SK-N-SH treated with all-trans-retinoic acid at 6 μM for 48 hours (cell line): ENCODE measurements at regions not wholly inside any gene's neighbourhood (a gene's known extent, or its start where the extent isn't known, plus 50 kb on each side); places are given as distances from the start of the nearest gene placed in this dataset.

Experiments
- ATAC-seq: fragments of 200-7000 bp; cut with Tn5 transposase; 3 replicates; pipeline ENCODE4 v1.9.1; 2020; ENCODE audit warnings: mild to moderate bottlenecking, moderate library complexity
- ARNTL ChIP-seq: fragments of 450-650 bp; formaldehyde crosslinking; IDR thresholded peaks from 2 replicates; pipeline ENCODE4 v1.5.0; 2020; ENCODE audit warnings: low read depth, mild to moderate bottlenecking, moderate library complexity, borderline replicate concordance
- BACH2 ChIP-seq: fragments of 250-450 bp; sonication (Bioruptor Pico); IDR thresholded peaks from 2 replicates; pipeline ENCODE4 v1.9.0; 2021; ENCODE audit warnings: mild to moderate bottlenecking, borderline replicate concordance
- CSDC2 ChIP-seq: fragments of 250-450 bp; sonication (Bioruptor Pico); IDR thresholded peaks from 2 replicates; pipeline ENCODE4 v1.5.0; 2020; ENCODE audit warnings: mild to moderate bottlenecking, moderate library complexity
- CSRNP3 ChIP-seq: fragments of 250-450 bp; sonication (Bioruptor Pico); IDR thresholded peaks from 2 replicates; pipeline ENCODE4 v1.5.1; 2021; ENCODE audit warnings: mild to moderate bottlenecking, moderate library complexity
- ESRRG ChIP-seq: fragments of 250-450 bp; sonication (Bioruptor Pico); IDR thresholded peaks from 2 replicates; pipeline ENCODE4 v1.6.1; 2021; ENCODE audit warnings: mild to moderate bottlenecking
- GLIS3 ChIP-seq: fragments of 250-450 bp; sonication (Bioruptor Pico); IDR thresholded peaks from 2 replicates; pipeline ENCODE4 v1.5.0; 2020; ENCODE audit warnings: mild to moderate bottlenecking, moderate library complexity
- ISL1 ChIP-seq: fragments of 250-450 bp; sonication (Bioruptor Pico); IDR thresholded peaks from 2 replicates; pipeline ENCODE4 v2.1.2; 2022; ENCODE audit warnings: mild to moderate bottlenecking, moderate library complexity
- PPARA ChIP-seq: fragments of 250-450 bp; sonication (Bioruptor Pico); IDR thresholded peaks from 2 replicates; pipeline ENCODE4 v1.5.0; 2020; ENCODE audit warnings: mild to moderate bottlenecking, borderline replicate concordance
- RARB ChIP-seq: fragments of 250-450 bp; sonication (Bioruptor Pico); IDR thresholded peaks from 2 replicates; pipeline ENCODE4 v1.8.0; 2021; ENCODE audit warnings: mild to moderate bottlenecking, moderate library complexity
- SNAI2 ChIP-seq: fragments of 250-450 bp; sonication (Bioruptor Pico); IDR thresholded peaks from 2 replicates; pipeline ENCODE4 v1.5.0; 2020; ENCODE audit warnings: mild to moderate bottlenecking, moderate library complexity
- TCF4 ChIP-seq: fragments of 250-450 bp; sonication (Bioruptor Pico); IDR thresholded peaks from 2 replicates; pipeline ENCODE4 v1.8.0; 2021; ENCODE audit warnings: mild to moderate bottlenecking, moderate library complexity, borderline replicate concordance
- TOX ChIP-seq: fragments of 250-450 bp; sonication (Bioruptor Pico); IDR thresholded peaks from 2 replicates; pipeline ENCODE4 v1.8.0; 2021; ENCODE audit warnings: mild to moderate bottlenecking, moderate library complexity, borderline replicate concordance
- TSHZ2 ChIP-seq: fragments of 250-450 bp; sonication (Bioruptor Pico); IDR thresholded peaks from 2 replicates; pipeline ENCODE4 v1.5.0; 2020; ENCODE audit warnings: mild to moderate bottlenecking, moderate library complexity
- ZC3H10 ChIP-seq: fragments of 250-450 bp; sonication (Bioruptor Pico); IDR thresholded peaks from 2 replicates; pipeline ENCODE4 v1.5.1; 2021; ENCODE audit warnings: mild to moderate bottlenecking, moderate library complexity
- ZNF565 ChIP-seq: fragments of 450-650 bp; formaldehyde crosslinking; conservative IDR thresholded peaks from 2 replicates; pipeline ENCODE4 v1.5.0; 2020; ENCODE audit warnings: low read depth, mild to moderate bottlenecking, moderate library complexity
- ZNF70 ChIP-seq: fragments of 450-650 bp; formaldehyde crosslinking; IDR thresholded peaks from 2 replicates; pipeline ENCODE4 v1.5.0; 2020; ENCODE audit warnings: mild to moderate bottlenecking, moderate library complexity
- ZNF8 ChIP-seq: fragments of 450-650 bp; formaldehyde crosslinking; IDR thresholded peaks from 2 replicates; pipeline ENCODE4 v1.5.0; 2020; ENCODE audit warnings: mild to moderate bottlenecking, moderate library complexity
- TF ChIP-seq, protein P1 (sequence below): fragments of 250-450 bp; sonication (Bioruptor Pico); IDR thresholded peaks from 2 replicates; pipeline ENCODE4 v1.8.0; 2020; ENCODE audit warnings: mild to moderate bottlenecking, moderate library complexity, borderline replicate concordance
- TF ChIP-seq, protein P2 (sequence below): fragments of 250-450 bp; sonication (Bioruptor Pico); IDR thresholded peaks from 2 replicates; pipeline ENCODE4 v1.8.0; 2021; ENCODE audit warnings: low read depth, mild to moderate bottlenecking, moderate library complexity, borderline replicate concordance
- TF ChIP-seq, protein P3 (sequence below): fragments of 250-450 bp; sonication (Bioruptor Pico); IDR thresholded peaks from 2 replicates; pipeline ENCODE4 v1.5.1; 2020; ENCODE audit warnings: low read depth, mild to moderate bottlenecking, moderate library complexity

- no peak for TF ChIP-seq TSHZ2 (CRISPR knock-in tag)
- no peak for TF ChIP-seq TOX (CRISPR knock-in tag)
- TF ChIP-seq, protein P1, sequence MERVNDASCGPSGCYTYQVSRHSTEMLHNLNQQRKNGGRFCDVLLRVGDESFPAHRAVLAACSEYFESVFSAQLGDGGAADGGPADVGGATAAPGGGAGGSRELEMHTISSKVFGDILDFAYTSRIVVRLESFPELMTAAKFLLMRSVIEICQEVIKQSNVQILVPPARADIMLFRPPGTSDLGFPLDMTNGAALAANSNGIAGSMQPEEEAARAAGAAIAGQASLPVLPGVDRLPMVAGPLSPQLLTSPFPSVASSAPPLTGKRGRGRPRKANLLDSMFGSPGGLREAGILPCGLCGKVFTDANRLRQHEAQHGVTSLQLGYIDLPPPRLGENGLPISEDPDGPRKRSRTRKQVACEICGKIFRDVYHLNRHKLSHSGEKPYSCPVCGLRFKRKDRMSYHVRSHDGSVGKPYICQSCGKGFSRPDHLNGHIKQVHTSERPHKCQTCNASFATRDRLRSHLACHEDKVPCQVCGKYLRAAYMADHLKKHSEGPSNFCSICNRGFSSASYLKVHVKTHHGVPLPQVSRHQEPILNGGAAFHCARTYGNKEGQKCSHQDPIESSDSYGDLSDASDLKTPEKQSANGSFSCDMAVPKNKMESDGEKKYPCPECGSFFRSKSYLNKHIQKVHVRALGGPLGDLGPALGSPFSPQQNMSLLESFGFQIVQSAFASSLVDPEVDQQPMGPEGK (CRISPR knock-in tag) = no peak
Measured at GRCh38 chr15:62611002-62611401, 431.5 kb upstream of the TPM1 start (continued).

DNA sequence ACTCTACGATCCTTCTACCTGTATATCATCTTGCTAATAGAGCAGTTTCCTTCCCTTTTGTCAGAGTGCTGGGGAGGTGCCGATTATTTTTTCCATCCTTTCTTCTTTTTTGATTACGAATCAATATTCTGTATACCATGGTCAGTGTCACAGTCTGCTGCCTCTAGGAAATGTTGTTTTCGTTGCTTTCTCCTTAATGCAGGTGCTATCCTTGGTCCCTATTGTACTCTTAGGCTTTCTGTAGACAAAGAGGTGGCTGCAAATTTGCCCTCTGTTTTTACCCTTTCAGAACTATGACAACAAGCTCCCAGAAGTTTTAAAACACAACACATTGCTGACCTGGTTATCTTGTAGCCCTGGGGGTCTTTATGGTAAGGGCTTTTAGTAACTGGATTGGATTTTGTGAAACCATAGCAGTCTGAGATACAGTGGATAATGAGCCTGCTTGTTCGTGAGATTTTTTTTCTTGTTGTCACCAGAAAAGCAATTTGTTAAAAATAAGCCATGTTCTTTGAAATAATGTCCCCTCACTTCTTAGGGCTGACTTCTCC is 430.3 kb upstream of the TPM1 start:
- TF ChIP-seq, protein P2, sequence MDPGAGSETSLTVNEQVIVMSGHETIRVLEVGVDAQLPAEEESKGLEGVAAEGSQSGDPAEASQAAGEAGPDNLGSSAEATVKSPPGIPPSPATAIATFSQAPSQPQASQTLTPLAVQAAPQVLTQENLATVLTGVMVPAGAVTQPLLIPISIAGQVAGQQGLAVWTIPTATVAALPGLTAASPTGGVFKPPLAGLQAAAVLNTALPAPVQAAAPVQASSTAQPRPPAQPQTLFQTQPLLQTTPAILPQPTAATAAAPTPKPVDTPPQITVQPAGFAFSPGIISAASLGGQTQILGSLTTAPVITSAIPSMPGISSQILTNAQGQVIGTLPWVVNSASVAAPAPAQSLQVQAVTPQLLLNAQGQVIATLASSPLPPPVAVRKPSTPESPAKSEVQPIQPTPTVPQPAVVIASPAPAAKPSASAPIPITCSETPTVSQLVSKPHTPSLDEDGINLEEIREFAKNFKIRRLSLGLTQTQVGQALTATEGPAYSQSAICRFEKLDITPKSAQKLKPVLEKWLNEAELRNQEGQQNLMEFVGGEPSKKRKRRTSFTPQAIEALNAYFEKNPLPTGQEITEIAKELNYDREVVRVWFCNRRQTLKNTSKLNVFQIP = no peak
- TF ChIP-seq TCF4 (CRISPR knock-in tag) = no peak
- TF ChIP-seq TSHZ2 (CRISPR knock-in tag) = no peak
- no peak for TF ChIP-seq ZNF70 (CRISPR knock-in tag)
- no peak for TF ChIP-seq SNAI2 (CRISPR knock-in tag)
- no peak for TF ChIP-seq BACH2 (CRISPR knock-in tag)
- TF ChIP-seq ZC3H10 (CRISPR knock-in tag) = no peak
- TF ChIP-seq RARB = no peak
- TF ChIP-seq ISL1 (CRISPR knock-in tag) = no peak
- no peak for TF ChIP-seq ARNTL
- TF ChIP-seq CSRNP3 (CRISPR knock-in tag) = no peak
- TF ChIP-seq, protein P1 (CRISPR knock-in tag) = no peak
- TF ChIP-seq, protein P3, sequence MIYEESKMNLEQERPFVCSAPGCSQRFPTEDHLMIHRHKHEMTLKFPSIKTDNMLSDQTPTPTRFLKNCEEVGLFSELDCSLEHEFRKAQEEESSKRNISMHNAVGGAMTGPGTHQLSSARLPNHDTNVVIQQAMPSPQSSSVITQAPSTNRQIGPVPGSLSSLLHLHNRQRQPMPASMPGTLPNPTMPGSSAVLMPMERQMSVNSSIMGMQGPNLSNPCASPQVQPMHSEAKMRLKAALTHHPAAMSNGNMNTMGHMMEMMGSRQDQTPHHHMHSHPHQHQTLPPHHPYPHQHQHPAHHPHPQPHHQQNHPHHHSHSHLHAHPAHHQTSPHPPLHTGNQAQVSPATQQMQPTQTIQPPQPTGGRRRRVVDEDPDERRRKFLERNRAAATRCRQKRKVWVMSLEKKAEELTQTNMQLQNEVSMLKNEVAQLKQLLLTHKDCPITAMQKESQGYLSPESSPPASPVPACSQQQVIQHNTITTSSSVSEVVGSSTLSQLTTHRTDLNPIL (CRISPR knock-in tag) = no peak
- TF ChIP-seq ZNF8 (CRISPR knock-in tag) = no peak
- no peak for TF ChIP-seq GLIS3 (CRISPR knock-in tag)
- no peak for TF ChIP-seq TOX (CRISPR knock-in tag)
- no peak for TF ChIP-seq ZNF565 (CRISPR knock-in tag)
- no peak for TF ChIP-seq PPARA
- no peak for TF ChIP-seq CSDC2 (CRISPR knock-in tag)
- TF ChIP-seq ESRRG (CRISPR knock-in tag) = no peak
- no peak for ATAC-seq
